Liver (tissue), 8 donors: ENCODE measurements at regions not wholly inside any gene's neighbourhood (a gene's known extent, or its start where the extent isn't known, plus 50 kb on each side); places are given as distances from the start of the nearest gene placed in this dataset.

Source experiments
- DNase-seq: peaks from one replicate; pipeline ENCODE4 v3.0.0-alpha.2; 2017; ENCODE audit warnings: low spot score
- H3K27ac ChIP-seq, 2 donors: one replicate each; pipeline ENCODE4 v1.7.0; 2013; ENCODE audit warnings: inconsistent platforms in 2 of 2, low read length in 2 of 2, control low read depth in 1 of 2, low read depth in 1 of 2, mild to moderate bottlenecking in 1 of 2
- H3K27me3 ChIP-seq, 4 donors: one replicate each; pipeline versions ENCODE4 v1.6.1 to v1.7.0; 2013; ENCODE audit warnings: low read length in 3 of 4, inconsistent platforms in 1 of 4, mild to moderate bottlenecking in 1 of 4, moderate library complexity in 1 of 4; ENCODE audit not compliant: control insufficient read depth in 4 of 4, insufficient read depth in 4 of 4
- H3K36me3 ChIP-seq, 4 donors: one replicate each; pipeline versions ENCODE4 v1.6.1 to v1.7.0; 2013; ENCODE audit warnings: low read length in 3 of 4, mild to moderate bottlenecking in 3 of 4, low read depth in 1 of 4, moderate library complexity in 1 of 4; ENCODE audit not compliant: control insufficient read depth in 4 of 4, insufficient read depth in 3 of 4
- H3K4me1 ChIP-seq, 4 donors: one replicate each; pipeline versions ENCODE4 v1.6.1 to v1.7.0; 2013; ENCODE audit warnings: low read length in 3 of 4, mild to moderate bottlenecking in 3 of 4, moderate library complexity in 1 of 4; ENCODE audit not compliant: control insufficient read depth in 4 of 4, insufficient read depth in 4 of 4
- H3K4me3 ChIP-seq, 3 donors: one replicate each; pipeline versions ENCODE4 v1.6.1 to v1.7.0; 2013; ENCODE audit warnings: low read length in 3 of 3, control low read depth in 1 of 3, low read depth in 1 of 3, mild to moderate bottlenecking in 1 of 3
- H3K9ac ChIP-seq, 2 donors: one replicate each; pipeline ENCODE4 v1.7.0; 2013; ENCODE audit warnings: low read length in 2 of 2, mild to moderate bottlenecking in 2 of 2, moderate library complexity in 2 of 2, control low read depth in 1 of 2, low read depth in 1 of 2
- H3K9me3 ChIP-seq, 4 donors: one replicate each; pipeline versions ENCODE4 v1.6.1 to v1.7.0; 2013; ENCODE audit warnings: low read length in 3 of 4; ENCODE audit not compliant: control insufficient read depth in 4 of 4
- ATF3 ChIP-seq: IDR thresholded peaks from 2 replicates; pipeline ENCODE4 v1.6.1; 2016; ENCODE audit warnings: antibody characterized with exemption
- EGR1 ChIP-seq, 2 donors: IDR thresholded peaks; 2 replicates each; pipeline ENCODE4 v1.6.1; 2016 to 2018; ENCODE audit warnings: antibody characterized with exemption in 2 of 2, low read depth in 2 of 2
- FOXA1 ChIP-seq: IDR thresholded peaks from 2 replicates; pipeline ENCODE4 v1.6.1; 2016; ENCODE audit warnings: antibody characterized with exemption
- FOXA2 ChIP-seq: IDR thresholded peaks from 2 replicates; pipeline ENCODE4 v1.6.1; 2016; ENCODE audit warnings: antibody characterized with exemption
- GABPA ChIP-seq, 2 donors: IDR thresholded peaks in 1 of 2; conservative IDR thresholded peaks in 1 of 2; 2 replicates each; pipeline ENCODE4 v1.6.1; 2016; ENCODE audit warnings: antibody characterized with exemption in 2 of 2, mild to moderate bottlenecking in 1 of 2, moderate library complexity in 1 of 2
- HNF4A ChIP-seq, 2 donors: conservative IDR thresholded peaks; 2 replicates each; pipeline ENCODE4 v1.6.1; 2016; ENCODE audit warnings: antibody characterized with exemption in 2 of 2, mild to moderate bottlenecking in 2 of 2
- HNF4G ChIP-seq: IDR thresholded peaks from 2 replicates; pipeline ENCODE4 v1.6.1; 2016; ENCODE audit warnings: antibody characterized with exemption
- JUND ChIP-seq, 2 donors: IDR thresholded peaks; 2 replicates each; pipeline ENCODE4 v1.6.1; 2016; ENCODE audit warnings: antibody characterized with exemption in 2 of 2
- NR2F2 ChIP-seq: IDR thresholded peaks from 2 replicates; pipeline ENCODE4 v1.6.1; 2016; ENCODE audit warnings: antibody characterized with exemption
- RAD21 ChIP-seq, 2 donors: IDR thresholded peaks; 2 replicates each; pipeline ENCODE4 v1.6.1; 2016; ENCODE audit warnings: antibody characterized with exemption in 2 of 2, mild to moderate bottlenecking in 2 of 2
- RXRA ChIP-seq, 2 donors: IDR thresholded peaks; 2 replicates each; pipeline ENCODE4 v1.6.1; 2017 to 2018; ENCODE audit warnings: antibody characterized with exemption in 2 of 2, mild to moderate bottlenecking in 1 of 2
- SP1 ChIP-seq: IDR thresholded peaks from 2 replicates; pipeline ENCODE4 v1.6.1; 2018; ENCODE audit warnings: antibody characterized with exemption, mild to moderate bottlenecking
- TAF1 ChIP-seq: conservative IDR thresholded peaks from 2 replicates; pipeline ENCODE4 v1.6.1; 2016; ENCODE audit warnings: antibody characterized with exemption, mild to moderate bottlenecking
- YY1 ChIP-seq: IDR thresholded peaks from 2 replicates; pipeline ENCODE4 v1.6.1; 2016; ENCODE audit warnings: antibody characterized with exemption, mild to moderate bottlenecking
- ZBTB33 ChIP-seq: IDR thresholded peaks from 2 replicates; pipeline ENCODE4 v1.6.1; 2016; ENCODE audit warnings: antibody characterized with exemption
- WGBS: extraction: QIAGEN DNeasy Blood & Tissue Kit; methylation state at CpG from one replicate; pipeline ENCODE4 v1.1.7; 2013; 5-methylcytosine and 5-hydroxymethylcytosine counted together
- TF ChIP-seq, protein P1 (sequence below): IDR thresholded peaks from 2 replicates; pipeline ENCODE4 v1.6.1; 2016; ENCODE audit warnings: antibody characterized with exemption, mild to moderate bottlenecking
- TF ChIP-seq, protein P2 (sequence below): fragments of 150-350 bp; IDR thresholded peaks from 2 replicates; pipeline ENCODE4 v1.5.1; 2017; ENCODE audit warnings: improper control_type of control experiment, low read depth, low read length; ENCODE audit not compliant: missing input control
- TF ChIP-seq, protein P3 (sequence below): IDR thresholded peaks from 2 replicates; pipeline ENCODE4 v1.6.1; 2016; ENCODE audit warnings: antibody characterized with exemption
- donor health status: healthy.
- donor health status: healthy.
- donor health status: healthy.
- donor health status: healthy.
- donor health status: healthy.

DNA sequence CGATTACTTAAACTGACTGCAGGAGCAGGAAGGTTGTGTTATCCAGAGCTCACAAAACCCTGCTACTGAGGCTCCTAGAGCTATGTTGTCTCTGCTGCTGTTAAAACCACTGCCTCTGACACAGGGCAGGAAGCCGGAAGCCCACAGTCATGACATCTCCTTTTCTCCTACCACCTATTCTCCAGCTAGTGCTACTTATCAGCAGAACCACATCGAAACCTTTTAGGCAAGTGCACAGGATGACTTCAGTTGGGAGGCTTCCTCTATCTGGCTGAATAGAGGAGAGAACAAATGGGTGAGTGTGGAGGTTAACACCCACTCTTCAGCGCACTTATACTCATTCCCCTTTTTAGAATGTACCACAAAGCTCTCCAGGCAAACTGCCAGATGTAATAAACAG, 638.0 kb downstream of the OTOL1 start:
- H3K27me3 ChIP-seq: no peaks in the 10 kb centered on the region
- H3K36me3 ChIP-seq: no peaks in the 10 kb centered on the region
- TF ChIP-seq SP1: no peak
- no peak for TF ChIP-seq TAF1
- no peak for TF ChIP-seq FOXA2
- TF ChIP-seq, protein P1, sequence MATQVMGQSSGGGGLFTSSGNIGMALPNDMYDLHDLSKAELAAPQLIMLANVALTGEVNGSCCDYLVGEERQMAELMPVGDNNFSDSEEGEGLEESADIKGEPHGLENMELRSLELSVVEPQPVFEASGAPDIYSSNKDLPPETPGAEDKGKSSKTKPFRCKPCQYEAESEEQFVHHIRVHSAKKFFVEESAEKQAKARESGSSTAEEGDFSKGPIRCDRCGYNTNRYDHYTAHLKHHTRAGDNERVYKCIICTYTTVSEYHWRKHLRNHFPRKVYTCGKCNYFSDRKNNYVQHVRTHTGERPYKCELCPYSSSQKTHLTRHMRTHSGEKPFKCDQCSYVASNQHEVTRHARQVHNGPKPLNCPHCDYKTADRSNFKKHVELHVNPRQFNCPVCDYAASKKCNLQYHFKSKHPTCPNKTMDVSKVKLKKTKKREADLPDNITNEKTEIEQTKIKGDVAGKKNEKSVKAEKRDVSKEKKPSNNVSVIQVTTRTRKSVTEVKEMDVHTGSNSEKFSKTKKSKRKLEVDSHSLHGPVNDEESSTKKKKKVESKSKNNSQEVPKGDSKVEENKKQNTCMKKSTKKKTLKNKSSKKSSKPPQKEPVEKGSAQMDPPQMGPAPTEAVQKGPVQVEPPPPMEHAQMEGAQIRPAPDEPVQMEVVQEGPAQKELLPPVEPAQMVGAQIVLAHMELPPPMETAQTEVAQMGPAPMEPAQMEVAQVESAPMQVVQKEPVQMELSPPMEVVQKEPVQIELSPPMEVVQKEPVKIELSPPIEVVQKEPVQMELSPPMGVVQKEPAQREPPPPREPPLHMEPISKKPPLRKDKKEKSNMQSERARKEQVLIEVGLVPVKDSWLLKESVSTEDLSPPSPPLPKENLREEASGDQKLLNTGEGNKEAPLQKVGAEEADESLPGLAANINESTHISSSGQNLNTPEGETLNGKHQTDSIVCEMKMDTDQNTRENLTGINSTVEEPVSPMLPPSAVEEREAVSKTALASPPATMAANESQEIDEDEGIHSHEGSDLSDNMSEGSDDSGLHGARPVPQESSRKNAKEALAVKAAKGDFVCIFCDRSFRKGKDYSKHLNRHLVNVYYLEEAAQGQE: no peak
- TF ChIP-seq, protein P2, sequence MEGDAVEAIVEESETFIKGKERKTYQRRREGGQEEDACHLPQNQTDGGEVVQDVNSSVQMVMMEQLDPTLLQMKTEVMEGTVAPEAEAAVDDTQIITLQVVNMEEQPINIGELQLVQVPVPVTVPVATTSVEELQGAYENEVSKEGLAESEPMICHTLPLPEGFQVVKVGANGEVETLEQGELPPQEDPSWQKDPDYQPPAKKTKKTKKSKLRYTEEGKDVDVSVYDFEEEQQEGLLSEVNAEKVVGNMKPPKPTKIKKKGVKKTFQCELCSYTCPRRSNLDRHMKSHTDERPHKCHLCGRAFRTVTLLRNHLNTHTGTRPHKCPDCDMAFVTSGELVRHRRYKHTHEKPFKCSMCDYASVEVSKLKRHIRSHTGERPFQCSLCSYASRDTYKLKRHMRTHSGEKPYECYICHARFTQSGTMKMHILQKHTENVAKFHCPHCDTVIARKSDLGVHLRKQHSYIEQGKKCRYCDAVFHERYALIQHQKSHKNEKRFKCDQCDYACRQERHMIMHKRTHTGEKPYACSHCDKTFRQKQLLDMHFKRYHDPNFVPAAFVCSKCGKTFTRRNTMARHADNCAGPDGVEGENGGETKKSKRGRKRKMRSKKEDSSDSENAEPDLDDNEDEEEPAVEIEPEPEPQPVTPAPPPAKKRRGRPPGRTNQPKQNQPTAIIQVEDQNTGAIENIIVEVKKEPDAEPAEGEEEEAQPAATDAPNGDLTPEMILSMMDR: no peak
- no peak for TF ChIP-seq EGR1 (IDR thresholded peaks at IDR 0.05; ENCODE audit: low read depth in 2 of 2)
- no peak for TF ChIP-seq FOXA1
- TF ChIP-seq HNF4G: no peak
- TF ChIP-seq JUND (IDR thresholded peaks at IDR 0.05): no peak
- TF ChIP-seq HNF4A (conservative IDR thresholded peaks at IDR 0.05): no peak
- no peaks in the 10 kb centered on the region for H3K9me3 ChIP-seq
- no peak overlapping the region for H3K4me3 ChIP-seq
- 69% methylated on average over 4 of the region's 4 CpGs for WGBS
- H3K4me1 ChIP-seq: no peaks in the 10 kb centered on the region
- no peak overlapping the region for H3K27ac ChIP-seq
- no peak for DNase-seq
- H3K9ac ChIP-seq: no peak overlapping the region

GRCh38 chr3:162136136-162136535, 639.5 kb downstream of the OTOL1 start:
- Histone ChIP-seq H3K4me3 (no peak overlapping the region), H3K4me1 (no peaks in the 10 kb centered on the region), H3K36me3 (no peaks in the 10 kb centered on the region), H3K27ac (no peak overlapping the region), H3K9ac (no peak overlapping the region), H3K9me3 (no peaks in the 10 kb centered on the region), H3K27me3 (no peaks in the 10 kb centered on the region)
- TF ChIP-seq NR2F2 (no peak), HNF4G (no peak), ZBTB33 (no peak), HNF4A (conservative IDR thresholded peaks at IDR 0.05) (no peak), TAF1 (no peak), JUND (IDR thresholded peaks at IDR 0.05) (no peak), ATF3 (no peak), SP1 (no peak), EGR1 (IDR thresholded peaks at IDR 0.05; ENCODE audit: low read depth in 2 of 2) (no peak), FOXA1 (no peak), YY1 (no peak), RAD21 (IDR thresholded peaks at IDR 0.05) (no peak), GABPA (IDR thresholded peaks at IDR 0.05 in 1 of 2, conservative IDR thresholded peaks at IDR 0.05 in 1 of 2) (no peak), FOXA2 (no peak), RXRA (IDR thresholded peaks at IDR 0.05) (no peak)
- TF ChIP-seq, protein P2: no peak
- TF ChIP-seq, protein P3, sequence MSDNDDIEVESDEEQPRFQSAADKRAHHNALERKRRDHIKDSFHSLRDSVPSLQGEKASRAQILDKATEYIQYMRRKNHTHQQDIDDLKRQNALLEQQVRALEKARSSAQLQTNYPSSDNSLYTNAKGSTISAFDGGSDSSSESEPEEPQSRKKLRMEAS: no peak
- TF ChIP-seq, protein P1: no peak
- no peak for DNase-seq
- 90% methylated on average over 2 of the region's 2 CpGs for WGBS
